HUES64 (cell line): ENCODE measurements at regions not wholly inside any gene's neighbourhood (a gene's known extent, or its start where the extent isn't known, plus 50 kb on each side); places are given as distances from the start of the nearest gene placed in this dataset.

Experiments used
- H3K27ac ChIP-seq: 2 replicates; pipeline ENCODE4 v1.7.0; 2013; ENCODE audit warnings: low read depth, low read length, inconsistent platforms
- H3K27me3 ChIP-seq: 2 replicates; pipeline ENCODE4 v1.6.1; 2013; ENCODE audit warnings: mild to moderate bottlenecking, low read length; ENCODE audit not compliant: insufficient read depth
- H3K36me3 ChIP-seq: 2 replicates; pipeline ENCODE4 v1.6.1; 2013; ENCODE audit warnings: mild to moderate bottlenecking, low read length; ENCODE audit not compliant: insufficient read depth
- H3K4me1 ChIP-seq: 2 replicates; pipeline ENCODE4 v1.6.1; 2013; ENCODE audit warnings: mild to moderate bottlenecking, low read length, moderate library complexity; ENCODE audit not compliant: insufficient read depth
- H3K4me3 ChIP-seq: 2 replicates; pipeline ENCODE4 v1.5.1; 2013; ENCODE audit warnings: mild to moderate bottlenecking, low read length, moderate library complexity
- H3K9ac ChIP-seq: 2 replicates; pipeline ENCODE4 v1.6.1; 2013; ENCODE audit warnings: mild to moderate bottlenecking, low read depth, low read length
- H3K9me3 ChIP-seq: 2 replicates; pipeline ENCODE4 v1.6.1; 2013; ENCODE audit warnings: low read depth, low read length; ENCODE audit not compliant: insufficient read depth
- WGBS: fragments of 150-250, 120-280 bp; methylation state at CpG from one replicate; pipeline ENCODE4 v1.1.7; 2013; ENCODE audit warnings: missing lambda C conversion rate; 5-methylcytosine and 5-hydroxymethylcytosine counted together

- Histone ChIP-seq H3K4me1 (no peaks in the 10 kb centered on the region), H3K27ac (no peak overlapping the region), H3K27me3 (no peaks in the 10 kb centered on the region), H3K9ac (no peak overlapping the region), H3K4me3 (no peak overlapping the region), H3K9me3 (no peaks in the 10 kb centered on the region), H3K36me3 (no peaks in the 10 kb centered on the region)
Observed at GRCh38 chr4:66062921-66063320, 392.6 kb upstream of the EPHA5 start.

GRCh38 chr4:66062044-66062443, 391.8 kb upstream of the EPHA5 start:
- Histone ChIP-seq H3K9me3 (no peaks in the 10 kb centered on the region), H3K27ac (no peak overlapping the region), H3K9ac (no peak overlapping the region), H3K4me3 (no peak overlapping the region), H3K27me3 (no peaks in the 10 kb centered on the region), H3K4me1 (no peaks in the 10 kb centered on the region), H3K36me3 (no peaks in the 10 kb centered on the region)
- 100% methylated on average over 1 of the region's 2 CpGs for WGBS

- Histone ChIP-seq H3K36me3 (no peaks in the 10 kb centered on the region), H3K9me3 (no peaks in the 10 kb centered on the region), H3K4me1 (no peaks in the 10 kb centered on the region), H3K4me3 (no peak overlapping the region), H3K27me3 (no peaks in the 10 kb centered on the region), H3K27ac (no peak overlapping the region), H3K9ac (no peak overlapping the region)
- WGBS, result 83% methylated on average over 2 of the region's 2 CpGs
Observed at GRCh38 chr4:66059556-66059955, 389.3 kb upstream of the EPHA5 start.

GRCh38 chr4:66059136-66059535, 388.8 kb upstream of the EPHA5 start:
- H3K4me3 ChIP-seq, result no peak overlapping the region
- H3K36me3 ChIP-seq, result no peaks in the 10 kb centered on the region
- H3K9ac ChIP-seq, result no peak overlapping the region
- H3K27ac ChIP-seq, result no peak overlapping the region
- no peaks in the 10 kb centered on the region for H3K9me3 ChIP-seq
- H3K4me1 ChIP-seq, result no peaks in the 10 kb centered on the region
- H3K27me3 ChIP-seq, result no peaks in the 10 kb centered on the region
- WGBS, result 100% methylated on average over 1 of the region's 1 CpG

- no peaks in the 10 kb centered on the region for H3K9me3 ChIP-seq
- no peak overlapping the region for H3K27ac ChIP-seq
- no peaks in the 10 kb centered on the region for H3K36me3 ChIP-seq
- no peak overlapping the region for H3K9ac ChIP-seq
- H3K27me3 ChIP-seq, result no peaks in the 10 kb centered on the region
- H3K4me1 ChIP-seq, result no peaks in the 10 kb centered on the region
- H3K4me3 ChIP-seq, result no peak overlapping the region
Observed at GRCh38 chr4:66055999-66056398, 385.7 kb upstream of the EPHA5 start.

- no peak overlapping the region for H3K4me3 ChIP-seq
- no peak overlapping the region for H3K27ac ChIP-seq
- H3K27me3 ChIP-seq, result no peaks in the 10 kb centered on the region
- H3K36me3 ChIP-seq, result no peaks in the 10 kb centered on the region
- 97% methylated on average over 2 of the region's 2 CpGs for WGBS
- H3K9me3 ChIP-seq, result no peaks in the 10 kb centered on the region
- no peak overlapping the region for H3K9ac ChIP-seq
- no peaks in the 10 kb centered on the region for H3K4me1 ChIP-seq
Observed at GRCh38 chr4:66052426-66052825, 382.1 kb upstream of the EPHA5 start.

GRCh38 chr4:66048861-66049260, 378.6 kb upstream of the EPHA5 start:
- Histone ChIP-seq H3K4me1 (no peaks in the 10 kb centered on the region), H3K27ac (no peak overlapping the region), H3K36me3 (no peaks in the 10 kb centered on the region), H3K9me3 (no peaks in the 10 kb centered on the region), H3K4me3 (no peak overlapping the region), H3K9ac (no peak overlapping the region), H3K27me3 (no peaks in the 10 kb centered on the region)
- 93% methylated on average over 2 of the region's 2 CpGs for WGBS

- H3K9ac ChIP-seq, result no peak overlapping the region
- H3K27ac ChIP-seq, result no peak overlapping the region
- H3K36me3 ChIP-seq, result no peaks in the 10 kb centered on the region
- WGBS, result 79% methylated on average over 4 of the region's 4 CpGs
- no peaks in the 10 kb centered on the region for H3K4me1 ChIP-seq
- H3K4me3 ChIP-seq, result no peak overlapping the region
- H3K27me3 ChIP-seq, result no peaks in the 10 kb centered on the region
- H3K9me3 ChIP-seq, result no peaks in the 10 kb centered on the region
Observed at GRCh38 chr4:66045913-66046312, 375.6 kb upstream of the EPHA5 start.

- Histone ChIP-seq H3K9ac (no peak overlapping the region), H3K4me1 (peaks cover 11% of the 10 kb centered on the region; the same call in 1 of the 2 replicates), H3K9me3 (no peaks in the 10 kb centered on the region), H3K36me3 (no peaks in the 10 kb centered on the region), H3K27ac (no peak overlapping the region), H3K4me3 (no peak overlapping the region), H3K27me3 (no peaks in the 10 kb centered on the region)
- WGBS, result 100% methylated on average over 2 of the region's 2 CpGs
Observed at GRCh38 chr4:66035701-66036100, 365.4 kb upstream of the EPHA5 start.

GRCh38 chr4:66034671-66035070, 364.4 kb upstream of the EPHA5 start:
- no peaks in the 10 kb centered on the region for H3K27me3 ChIP-seq
- H3K9ac ChIP-seq, result no peak overlapping the region
- H3K4me3 ChIP-seq, result no peak overlapping the region
- 0% methylated on average over 1 of the region's 2 CpGs for WGBS
- H3K36me3 ChIP-seq, result no peaks in the 10 kb centered on the region
- H3K27ac ChIP-seq, result no peak overlapping the region
- H3K9me3 ChIP-seq, result no peaks in the 10 kb centered on the region
- peaks cover 11% of the 10 kb centered on the region; the same call in 1 of the 2 replicates for H3K4me1 ChIP-seq

GRCh38 chr4:66034262-66034661, 364.0 kb upstream of the EPHA5 start:
- H3K4me1 ChIP-seq, result peaks cover 11% of the 10 kb centered on the region; the same call in 1 of the 2 replicates
- no peaks in the 10 kb centered on the region for H3K9me3 ChIP-seq
- no peak overlapping the region for H3K27ac ChIP-seq
- no peaks in the 10 kb centered on the region for H3K27me3 ChIP-seq
- WGBS, result 71% methylated on average over 2 of the region's 2 CpGs
- no peak overlapping the region for H3K9ac ChIP-seq
- H3K36me3 ChIP-seq, result no peaks in the 10 kb centered on the region
- H3K4me3 ChIP-seq, result no peak overlapping the region

GRCh38 chr4:66032571-66032970, 362.3 kb upstream of the EPHA5 start:
- peaks cover 11% of the 10 kb centered on the region; the same call in 1 of the 2 replicates for H3K4me1 ChIP-seq
- H3K4me3 ChIP-seq, result no peak overlapping the region
- no peaks in the 10 kb centered on the region for H3K9me3 ChIP-seq
- H3K9ac ChIP-seq, result no peak overlapping the region
- no peak overlapping the region for H3K27ac ChIP-seq
- H3K27me3 ChIP-seq, result no peaks in the 10 kb centered on the region
- WGBS, result 93% methylated on average over 2 of the region's 2 CpGs
- no peaks in the 10 kb centered on the region for H3K36me3 ChIP-seq
